Inferior parietal cortex (tissue), 1 donor: ENCODE measurements at regions not wholly inside any gene's neighbourhood (a gene's known extent, or its start where the extent isn't known, plus 50 kb on each side); places are given as distances from the start of the nearest gene placed in this dataset.
"Not testable (repeated sequence)": the region's sequence is repeated elsewhere in the genome, so short reads cannot be mapped to it uniquely, and the experiment has no call there.

Source experiments
- DNase-seq: peaks from one replicate; pipeline ENCODE4 v3.0.0-alpha.2; 2016; ENCODE audit errors: extremely low spot score

GRCh38 chr14:44453433-44454171 lies 53.5 kb downstream of the FSCB start:
- no peak for DNase-seq

- DNase-seq: not testable (repeated sequence)
Observed at GRCh38 chr14:44450232-44450631, 56.9 kb downstream of the FSCB start.

GRCh38 chr14:44449680-44450079 lies 57.4 kb downstream of the FSCB start:
- no peak for DNase-seq

- no peak for DNase-seq
Observed at GRCh38 chr14:44448951-44449358, 58.1 kb downstream of the FSCB start.

- DNase-seq: no peak
Observed at GRCh38 chr14:44446965-44447364, 60.1 kb downstream of the FSCB start.

GRCh38 chr14:44444454-44444853 lies 62.6 kb downstream of the FSCB start:
- DNase-seq: no peak

GRCh38 chr14:44438936-44439335 lies 68.1 kb downstream of the FSCB start:
- DNase-seq: no peak

GRCh38 chr14:44438221-44438620 lies 68.9 kb downstream of the FSCB start:
- DNase-seq: no peak

GRCh38 chr14:44436458-44436857 lies 70.6 kb downstream of the FSCB start:
- DNase-seq: no peak

- no peak for DNase-seq
Observed at GRCh38 chr14:44428231-44428945, 78.7 kb downstream of the FSCB start.

GRCh38 chr14:44422699-44423098 lies 84.4 kb downstream of the FSCB start:
- no peak for DNase-seq

GRCh38 chr14:44420226-44420625 lies 86.9 kb downstream of the FSCB start:
- no peak for DNase-seq

GRCh38 chr14:44418856-44419255 lies 88.2 kb downstream of the FSCB start:
- DNase-seq: no peak

- DNase-seq: no peak
Observed at GRCh38 chr14:44417809-44418208, 89.3 kb downstream of the FSCB start.

GRCh38 chr14:44414646-44415045 lies 92.4 kb downstream of the FSCB start:
- DNase-seq: no peak

- DNase-seq: no peak
Observed at GRCh38 chr14:44412858-44413569, 94.1 kb downstream of the FSCB start.

GRCh38 chr14:44405011-44405486 lies 102.0 kb downstream of the FSCB start:
- no peak for DNase-seq

- no peak for DNase-seq
Observed at GRCh38 chr14:44404599-44404998, 102.5 kb downstream of the FSCB start.

GRCh38 chr14:44404036-44404435 lies 103.0 kb downstream of the FSCB start:
- peak; percentile 26 for DNase-seq

- no peak for DNase-seq
Observed at GRCh38 chr14:44403193-44403592, 103.9 kb downstream of the FSCB start.

- DNase-seq: no peak
Observed at GRCh38 chr14:44396226-44396625, 110.9 kb downstream of the FSCB start.

- DNase-seq: no peak
Observed at GRCh38 chr14:44392984-44393383, 114.1 kb downstream of the FSCB start.

GRCh38 chr14:44388306-44388705 lies 118.8 kb downstream of the FSCB start:
- no peak for DNase-seq
